Omental fat pad (tissue), 3 donors: ENCODE measurements at regions not wholly inside any gene's neighbourhood (a gene's known extent, or its start where the extent isn't known, plus 50 kb on each side); places are given as distances from the start of the nearest gene placed in this dataset.

Experiments
- ATAC-seq: fragments of 150-250 bp; one replicate; pipeline ENCODE4 v1.9.1; 2016; ENCODE audit warnings: mild to moderate bottlenecking, moderate library complexity; ENCODE audit not compliant: low FRiP score
- DNase-seq: peaks from one replicate; pipeline ENCODE4 v3.0.0-alpha.2; 2019; ENCODE audit warnings: low spot score
- TF ChIP-seq, protein P1 (sequence below), 3 donors: fragments of 450-650 bp; IDR thresholded peaks; one replicate each; pipeline ENCODE4 v1.5.1; 2016 to 2017; ENCODE audit warnings: antibody characterized with exemption in 3 of 3, mild to moderate bottlenecking in 3 of 3, moderate library complexity in 2 of 3

DNA sequence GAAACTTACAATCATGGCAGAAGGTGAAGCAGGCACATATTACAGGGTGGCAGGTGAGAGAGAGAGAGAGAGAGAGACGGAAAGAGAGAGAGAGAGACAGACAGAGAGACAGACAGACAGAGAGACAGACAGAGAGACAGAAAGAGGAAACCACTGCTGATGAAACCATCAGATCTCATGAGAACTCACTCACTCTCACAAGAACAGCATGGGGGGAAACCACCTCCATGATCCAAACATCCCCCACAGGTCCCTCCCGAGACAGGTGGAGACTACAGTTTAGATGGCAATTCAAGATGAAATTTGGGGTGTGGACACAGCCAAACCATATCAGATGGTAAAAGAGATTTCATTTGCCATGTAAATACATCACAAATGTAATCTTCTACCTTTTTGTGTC lies 708.1 kb downstream of the MRPL39 start:
- DNase-seq (no peak), ATAC-seq (no peak)
- TF ChIP-seq, protein P1, sequence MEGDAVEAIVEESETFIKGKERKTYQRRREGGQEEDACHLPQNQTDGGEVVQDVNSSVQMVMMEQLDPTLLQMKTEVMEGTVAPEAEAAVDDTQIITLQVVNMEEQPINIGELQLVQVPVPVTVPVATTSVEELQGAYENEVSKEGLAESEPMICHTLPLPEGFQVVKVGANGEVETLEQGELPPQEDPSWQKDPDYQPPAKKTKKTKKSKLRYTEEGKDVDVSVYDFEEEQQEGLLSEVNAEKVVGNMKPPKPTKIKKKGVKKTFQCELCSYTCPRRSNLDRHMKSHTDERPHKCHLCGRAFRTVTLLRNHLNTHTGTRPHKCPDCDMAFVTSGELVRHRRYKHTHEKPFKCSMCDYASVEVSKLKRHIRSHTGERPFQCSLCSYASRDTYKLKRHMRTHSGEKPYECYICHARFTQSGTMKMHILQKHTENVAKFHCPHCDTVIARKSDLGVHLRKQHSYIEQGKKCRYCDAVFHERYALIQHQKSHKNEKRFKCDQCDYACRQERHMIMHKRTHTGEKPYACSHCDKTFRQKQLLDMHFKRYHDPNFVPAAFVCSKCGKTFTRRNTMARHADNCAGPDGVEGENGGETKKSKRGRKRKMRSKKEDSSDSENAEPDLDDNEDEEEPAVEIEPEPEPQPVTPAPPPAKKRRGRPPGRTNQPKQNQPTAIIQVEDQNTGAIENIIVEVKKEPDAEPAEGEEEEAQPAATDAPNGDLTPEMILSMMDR (IDR thresholded peaks at IDR 0.05) = no peak

DNA sequence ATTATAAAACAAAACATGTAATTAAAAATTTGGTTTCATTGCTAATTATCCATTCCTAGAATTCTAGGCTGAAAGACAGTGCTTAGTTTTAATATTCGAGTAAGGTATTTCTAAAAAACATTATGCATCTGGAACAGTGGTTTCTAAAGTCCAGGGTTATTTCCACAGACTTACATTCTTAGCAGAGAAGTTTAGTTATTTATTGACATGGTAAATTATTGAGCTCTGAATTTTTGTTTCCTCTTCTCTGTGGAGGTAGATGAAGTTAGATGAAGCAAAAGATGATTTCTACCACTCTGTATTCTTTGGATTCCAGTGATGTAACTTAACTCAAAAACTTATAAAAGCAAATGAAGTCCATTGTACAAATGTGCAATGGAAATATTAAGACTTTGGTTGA lies 709.4 kb downstream of the MRPL39 start:
- TF ChIP-seq, protein P1 (IDR thresholded peaks at IDR 0.05) = no peak
- ATAC-seq = no peak
- DNase-seq = no peak

- no peak for DNase-seq
- ATAC-seq = no peak
- TF ChIP-seq, protein P1 (IDR thresholded peaks at IDR 0.05) = no peak
Measured at GRCh38 chr21:24896735-24897124, 710.6 kb downstream of the MRPL39 start.

DNA sequence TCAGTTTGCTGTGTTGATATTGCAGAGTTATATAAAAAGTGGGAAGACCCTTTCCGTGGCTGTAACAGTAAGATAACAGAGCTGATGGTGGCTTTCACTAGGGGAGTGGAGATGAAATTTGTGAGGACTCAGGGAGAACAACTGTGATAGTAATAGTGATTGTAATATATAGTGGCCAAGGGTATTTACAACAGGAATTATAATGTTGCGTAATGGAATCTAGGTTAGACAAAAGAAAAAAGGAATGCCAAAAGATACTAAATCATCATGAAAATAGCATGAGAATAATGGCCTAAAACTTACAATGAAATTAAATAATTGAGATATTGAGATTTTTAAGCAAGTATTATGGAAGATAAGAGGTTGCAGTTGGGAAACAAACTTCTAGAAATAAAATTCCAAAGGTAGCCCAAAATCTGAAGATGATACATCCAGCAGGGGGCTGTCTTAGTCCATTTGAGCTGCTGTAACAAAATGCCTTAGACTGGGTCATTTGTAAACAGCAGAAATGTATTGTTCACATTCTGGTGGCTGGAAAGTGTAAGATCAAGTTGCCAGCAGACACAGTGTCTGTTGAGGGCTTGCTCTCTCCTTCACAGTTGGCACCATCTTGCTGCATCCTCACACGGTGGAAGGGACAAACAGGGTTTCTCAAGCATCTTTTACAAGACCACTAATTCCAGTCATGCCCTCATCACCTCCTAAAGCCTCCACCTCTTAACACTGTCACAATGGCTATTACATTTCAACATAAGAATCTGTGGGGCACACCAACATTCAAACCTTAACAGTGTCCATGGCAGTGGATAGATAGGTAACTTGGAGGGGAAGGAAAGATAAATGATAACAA lies 711.2 kb downstream of the MRPL39 start:
- ATAC-seq = no peak
- no peak for DNase-seq
- TF ChIP-seq, protein P1 (IDR thresholded peaks at IDR 0.05) = no peak

DNA sequence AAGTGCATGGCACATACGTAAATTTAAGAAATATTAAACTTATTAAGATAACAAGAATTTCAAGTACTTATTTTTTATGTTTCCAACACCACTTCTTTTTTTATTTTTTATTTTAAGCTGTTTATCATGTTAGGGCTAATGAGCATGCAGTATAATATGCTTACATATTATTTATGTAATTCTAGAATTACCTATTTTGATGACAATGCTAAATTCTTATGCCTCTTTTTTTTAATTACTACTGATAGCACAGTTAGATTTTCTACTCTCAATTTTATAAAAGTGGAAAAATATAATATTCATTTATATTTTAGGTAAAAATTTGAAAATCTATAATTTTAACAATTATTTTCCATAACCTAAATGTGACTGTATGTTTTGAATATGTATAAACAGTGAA lies 713.0 kb downstream of the MRPL39 start:
- no peak for DNase-seq
- TF ChIP-seq, protein P1 (IDR thresholded peaks at IDR 0.05) = no peak
- no peak for ATAC-seq

DNA sequence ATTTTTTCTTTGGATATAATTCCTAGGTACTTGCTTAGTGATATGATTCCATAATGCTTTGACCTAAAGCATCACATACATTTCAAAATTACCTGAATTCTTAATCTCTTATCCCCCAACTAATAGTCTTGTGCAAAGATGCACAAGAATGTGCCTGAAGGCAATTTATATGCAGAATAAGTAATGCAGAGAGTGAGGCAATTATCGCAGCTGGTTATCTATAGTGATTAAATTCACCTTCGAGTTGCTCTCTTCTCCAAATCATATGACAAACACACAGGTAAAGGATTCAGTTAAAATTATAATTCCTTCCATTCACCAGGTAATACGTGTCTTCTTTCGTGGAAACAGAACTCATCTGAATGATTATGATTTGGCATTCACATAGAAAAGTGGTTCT lies 717.3 kb downstream of the MRPL39 start:
- ATAC-seq = no peak
- TF ChIP-seq, protein P1 (IDR thresholded peaks at IDR 0.05) = no peak
- no peak for DNase-seq

DNA sequence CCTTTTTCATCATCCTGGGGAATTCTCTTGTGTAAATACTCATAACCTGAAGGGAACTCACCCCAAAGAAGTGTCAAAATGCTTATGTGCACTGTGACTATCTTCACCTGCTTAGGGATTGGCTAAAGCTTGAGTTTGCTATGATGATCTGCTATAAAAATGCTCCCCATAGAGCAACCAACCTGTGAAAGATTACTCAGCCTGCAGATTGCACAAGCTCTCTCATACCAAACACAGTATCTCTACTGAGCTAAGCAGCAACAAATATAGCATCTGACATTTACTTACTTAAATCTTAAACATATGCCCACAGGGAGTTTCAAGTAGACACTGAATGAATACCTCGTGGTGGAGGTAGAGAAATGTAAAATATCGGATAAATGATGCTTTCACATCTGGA lies 725.8 kb downstream of the MRPL39 start:
- TF ChIP-seq, protein P1 (IDR thresholded peaks at IDR 0.05) = no peak
- ATAC-seq (no peak), DNase-seq (no peak)
